DOHH2 (cell line): ENCODE measurements at regions not wholly inside any gene's neighbourhood (a gene's known extent, or its start where the extent isn't known, plus 50 kb on each side); places are given as distances from the start of the nearest gene placed in this dataset.

Experiments
- CTCF ChIP-seq: fragments of 200-600 bp; sonication (generic); IDR thresholded peaks from one replicate; pipeline ENCODE4 v1.5.1; 2014; ENCODE audit warnings: antibody characterized with exemption, mild to moderate bottlenecking, low read depth, low read length; ENCODE audit not compliant: poor library complexity, severe bottlenecking
- EZH2phosphoT487 ChIP-seq: fragments of 200-600 bp; sonication (generic); IDR thresholded peaks from 2 replicates; pipeline ENCODE4 v1.6.1; 2017; ENCODE audit warnings: borderline replicate concordance, mild to moderate bottlenecking, antibody characterized with exemption, low read length, moderate library complexity, mixed read lengths

- no peak for TF ChIP-seq CTCF
- no peak for TF ChIP-seq EZH2phosphoT487
Observed at GRCh38 chr9:20040991-20041696, 252.3 kb upstream of the SLC24A2 start.
